AG04450 (cell line): ENCODE measurements at regions not wholly inside any gene's neighbourhood (a gene's known extent, or its start where the extent isn't known, plus 50 kb on each side); places are given as distances from the start of the nearest gene placed in this dataset.

ENCODE experiments used
- CTCF ChIA-PET: fragments of 300-600, 350-600 bp; formaldehyde crosslinking; extraction: SDS; loops from one replicate; lab custom pipeline; 2022; ENCODE audit warnings: antibody characterized with exemption, inconsistent platforms; lab: Charles Lee
- POLR2A ChIA-PET: fragments of 350-600 bp; formaldehyde crosslinking; extraction: SDS; loops from one replicate; lab custom pipeline; 2021; ENCODE audit warnings: antibody characterized with exemption, inconsistent platforms; lab: Yijun Ruan, JAX
- DNase-seq: peaks from one replicate; pipeline ENCODE4 v3.0.0-alpha.2; 2011; ENCODE audit warnings: low read depth, low spot score
- H3K27ac ChIP-seq: one replicate; pipeline ENCODE4 v1.5.1; 2012; ENCODE audit warnings: low read depth, low read length, control low read depth
- H3K27me3 ChIP-seq: one replicate; pipeline ENCODE4 v1.6.0; 2012; ENCODE audit warnings: low read length; ENCODE audit not compliant: control insufficient read depth, insufficient read depth
- H3K4me3 ChIP-seq: 2 replicates; pipeline ENCODE4 v1.5.1; 2011; ENCODE audit warnings: mild to moderate bottlenecking, low read depth, low read length, control low read depth
- H3K9me3 ChIP-seq: 2 replicates; pipeline ENCODE4 v1.5.1; 2012; ENCODE audit warnings: low read length; ENCODE audit not compliant: control insufficient read depth, insufficient read depth
- TF ChIP-seq, protein P1 (sequence below): IDR thresholded peaks from 2 replicates; pipeline ENCODE4 v1.5.1; 2011; ENCODE audit warnings: low read depth, low read length, control low read depth, inconsistent platforms

DNA sequence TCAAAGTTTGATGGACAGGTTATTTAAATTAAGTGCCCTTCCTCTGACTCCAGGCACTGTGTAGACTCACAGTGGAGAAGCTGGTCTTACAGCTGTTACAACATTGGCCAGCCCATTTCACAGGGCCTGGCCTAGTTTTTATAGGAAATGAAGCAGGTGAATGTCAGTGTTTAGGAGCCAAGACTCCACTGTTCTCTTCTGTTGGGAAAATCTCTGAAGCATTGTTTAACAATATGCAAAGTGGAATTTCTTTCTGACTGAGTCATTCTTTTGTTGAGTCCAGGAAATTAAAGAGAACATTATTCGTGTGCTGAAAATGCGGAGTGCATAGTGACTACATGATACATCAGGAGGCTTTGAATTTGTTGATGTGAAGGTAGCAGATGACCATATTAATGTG lies 64.7 kb downstream of the ARRDC4 start:
- H3K9me3 ChIP-seq: peaks cover 4% of the 10 kb centered on the region; the same call in 1 of the 2 replicates
- H3K27me3 ChIP-seq: no peaks in the 10 kb centered on the region
- TF ChIP-seq, protein P1, sequence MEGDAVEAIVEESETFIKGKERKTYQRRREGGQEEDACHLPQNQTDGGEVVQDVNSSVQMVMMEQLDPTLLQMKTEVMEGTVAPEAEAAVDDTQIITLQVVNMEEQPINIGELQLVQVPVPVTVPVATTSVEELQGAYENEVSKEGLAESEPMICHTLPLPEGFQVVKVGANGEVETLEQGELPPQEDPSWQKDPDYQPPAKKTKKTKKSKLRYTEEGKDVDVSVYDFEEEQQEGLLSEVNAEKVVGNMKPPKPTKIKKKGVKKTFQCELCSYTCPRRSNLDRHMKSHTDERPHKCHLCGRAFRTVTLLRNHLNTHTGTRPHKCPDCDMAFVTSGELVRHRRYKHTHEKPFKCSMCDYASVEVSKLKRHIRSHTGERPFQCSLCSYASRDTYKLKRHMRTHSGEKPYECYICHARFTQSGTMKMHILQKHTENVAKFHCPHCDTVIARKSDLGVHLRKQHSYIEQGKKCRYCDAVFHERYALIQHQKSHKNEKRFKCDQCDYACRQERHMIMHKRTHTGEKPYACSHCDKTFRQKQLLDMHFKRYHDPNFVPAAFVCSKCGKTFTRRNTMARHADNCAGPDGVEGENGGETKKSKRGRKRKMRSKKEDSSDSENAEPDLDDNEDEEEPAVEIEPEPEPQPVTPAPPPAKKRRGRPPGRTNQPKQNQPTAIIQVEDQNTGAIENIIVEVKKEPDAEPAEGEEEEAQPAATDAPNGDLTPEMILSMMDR: no peak
- H3K4me3 ChIP-seq: no peak overlapping the region
- POLR2A ChIA-PET: no interaction called here
- CTCF ChIA-PET: no interaction called here
- no peak overlapping the region for H3K27ac ChIP-seq
- DNase-seq: no peak

DNA sequence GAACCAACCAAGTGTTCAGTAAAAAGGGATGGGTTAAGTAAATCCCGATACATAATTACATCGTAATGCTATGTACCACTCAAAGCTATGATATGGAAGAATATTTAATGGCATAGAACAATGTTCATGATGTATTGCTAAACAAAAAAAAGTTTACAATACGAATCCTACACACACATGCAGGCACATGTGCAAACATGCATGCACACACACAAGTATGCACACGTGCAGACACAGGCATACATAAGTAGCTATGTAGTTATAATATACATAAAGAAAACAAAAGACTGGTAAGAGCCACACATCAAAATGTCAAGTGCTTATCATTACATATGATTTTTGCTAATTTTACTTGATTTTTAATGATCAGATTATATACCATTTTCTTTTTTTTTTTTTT lies 74.2 kb downstream of the ARRDC4 start:
- H3K4me3 ChIP-seq: no peak overlapping the region
- H3K27me3 ChIP-seq: no peaks in the 10 kb centered on the region
- TF ChIP-seq, protein P1: no peak
- H3K9me3 ChIP-seq: no peaks in the 10 kb centered on the region
- CTCF ChIA-PET: no interaction called here
- no peak for DNase-seq
- H3K27ac ChIP-seq: no peak overlapping the region
- POLR2A ChIA-PET: no interaction called here

DNA sequence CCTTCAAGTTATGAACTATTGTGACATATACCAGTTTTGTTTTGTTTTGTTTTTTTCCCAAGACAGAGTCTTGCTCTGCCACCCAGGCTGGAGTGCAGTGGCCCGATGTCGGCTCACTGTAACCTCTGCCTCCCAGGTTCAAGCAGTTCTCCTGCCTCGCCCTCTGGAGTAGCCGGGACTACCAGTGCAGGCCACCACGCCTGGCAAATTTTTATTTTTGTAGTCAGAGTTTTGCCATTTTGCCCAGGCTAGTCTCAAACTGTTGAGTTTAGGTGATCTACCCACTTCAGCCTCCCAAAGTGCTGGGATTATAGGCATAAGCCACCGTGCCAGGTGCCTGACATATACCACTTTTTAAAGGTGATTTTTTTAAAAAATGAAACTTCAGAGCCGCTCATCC lies 74.6 kb downstream of the ARRDC4 start:
- TF ChIP-seq, protein P1: no peak
- Histone ChIP-seq H3K27ac (no peak overlapping the region), H3K4me3 (no peak overlapping the region), H3K27me3 (no peaks in the 10 kb centered on the region), H3K9me3 (no peaks in the 10 kb centered on the region)
- ChIA-PET POLR2A (no interaction called here), CTCF (interaction anchor here (0.9 kb wide), 1 partner anchor 136 kb away, joined by 5 read pairs; no protein-coding TSS in a partner anchor)
- no peak for DNase-seq

DNA sequence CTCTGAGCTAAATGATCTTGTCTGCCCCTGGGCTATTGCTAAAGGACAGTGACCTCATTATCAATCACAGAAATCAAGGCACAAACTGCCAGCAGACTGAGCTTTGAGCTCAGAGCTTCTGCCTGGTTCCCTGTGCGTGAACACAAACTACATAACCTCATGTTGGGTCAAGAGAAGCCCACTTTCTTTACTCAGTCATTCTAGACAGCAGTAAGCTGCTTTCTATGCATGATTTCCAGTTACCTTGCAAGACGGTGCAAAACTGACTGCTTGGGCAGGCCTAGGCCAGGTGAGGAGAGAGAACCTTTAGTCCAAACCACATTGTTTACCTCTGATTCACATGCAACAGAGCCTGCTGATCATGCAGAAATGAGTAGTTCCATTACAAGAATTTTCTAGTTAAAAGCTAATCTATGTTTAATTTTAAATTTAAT lies 75.1 kb downstream of the ARRDC4 start:
- CTCF ChIA-PET: interaction anchor here (0.9 kb wide), 1 partner anchor 137 kb away, joined by 5 read pairs; no protein-coding TSS in a partner anchor
- H3K9me3 ChIP-seq: no peaks in the 10 kb centered on the region
- POLR2A ChIA-PET: no interaction called here

DNA sequence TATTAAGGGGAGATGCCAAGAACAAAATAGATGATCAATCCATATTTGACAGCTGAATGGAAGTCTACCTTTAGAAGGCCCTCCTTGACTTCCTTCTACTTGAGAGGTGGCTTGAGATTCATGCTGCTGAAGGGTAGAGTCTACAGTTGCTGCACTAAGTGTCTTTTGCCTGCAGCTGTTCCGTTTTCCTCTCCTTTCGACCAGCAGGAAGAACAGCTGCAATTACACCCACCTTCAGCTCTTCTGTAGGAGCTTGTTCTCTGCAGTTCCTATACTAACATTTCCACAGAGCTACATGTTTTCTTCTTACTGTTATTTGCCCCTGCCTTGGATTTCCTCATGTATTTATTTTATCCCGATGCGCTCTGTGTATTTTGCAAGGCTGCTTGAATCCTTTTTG lies 79.1 kb downstream of the ARRDC4 start:
- CTCF ChIA-PET: no interaction called here
- Histone ChIP-seq H3K9me3 (peaks cover 19% of the 10 kb centered on the region), H3K27me3 (no peaks in the 10 kb centered on the region), H3K27ac (no peak overlapping the region), H3K4me3 (no peak overlapping the region)
- TF ChIP-seq, protein P1: no peak
- DNase-seq: no peak
- POLR2A ChIA-PET: no interaction called here

More for the DNA sequence above, 75.1 kb downstream of the ARRDC4 start:
- Histone ChIP-seq H3K27me3 (no peaks in the 10 kb centered on the region), H3K4me3 (no peak overlapping the region), H3K27ac (no peak overlapping the region)
- TF ChIP-seq, protein P1: no peak
- no peak for DNase-seq
